HG03108 (cell line): ENCODE measurements at regions not wholly inside any gene's neighbourhood (a gene's known extent, or its start where the extent isn't known, plus 50 kb on each side); places are given as distances from the start of the nearest gene placed in this dataset.
A peak's percentile ranks its signal among the peaks of the same experiment; 100 is the strongest.
"Not testable (repeated sequence)": the region's sequence is repeated elsewhere in the genome, so short reads cannot be mapped to it uniquely, and the experiment has no call there.

ENCODE experiments used
- ATAC-seq: cut with Tn5 transposase; IDR thresholded peaks from one replicate; pipeline ENCODE4 v1.9.1; 2021; ENCODE audit warnings: moderate library complexity; ENCODE audit not compliant: unreplicated experiment

- no peak for ATAC-seq
Measured at GRCh38 chr7:65254061-65254460, 119.6 kb upstream of the ZNF92 start.

- ATAC-seq = peak; percentile 69
Measured at GRCh38 chr7:65251851-65252620, 121.6 kb upstream of the ZNF92 start.

GRCh38 chr7:65250697-65251395 is 122.8 kb upstream of the ZNF92 start:
- ATAC-seq = no peak

GRCh38 chr7:65250216-65250615 is 123.4 kb upstream of the ZNF92 start:
- ATAC-seq = no peak

- no peak for ATAC-seq
Measured at GRCh38 chr7:65247491-65247890, 126.2 kb upstream of the ZNF92 start.

- ATAC-seq = no peak
Measured at GRCh38 chr7:65239707-65240352, 133.8 kb upstream of the ZNF92 start.

GRCh38 chr7:65239324-65239706 is 134.3 kb upstream of the ZNF92 start:
- ATAC-seq = no peak

- ATAC-seq = no peak
Measured at GRCh38 chr7:65238785-65239184, 134.9 kb upstream of the ZNF92 start.

- ATAC-seq = no peak
Measured at GRCh38 chr7:65235586-65235985, 138.1 kb upstream of the ZNF92 start.

GRCh38 chr7:65233409-65234034 is 140.1 kb upstream of the ZNF92 start:
- no peak for ATAC-seq

GRCh38 chr7:65230231-65230630 is 143.4 kb upstream of the ZNF92 start:
- ATAC-seq = no peak

GRCh38 chr7:65225422-65226006 is 148.1 kb upstream of the ZNF92 start:
- ATAC-seq = no peak

- no peak for ATAC-seq
Measured at GRCh38 chr7:65222655-65223054, 151.0 kb upstream of the ZNF92 start.

- ATAC-seq = no peak
Measured at GRCh38 chr7:65221683-65222082, 152.0 kb upstream of the ZNF92 start.

GRCh38 chr7:65219623-65220022 is 154.0 kb upstream of the ZNF92 start:
- no peak for ATAC-seq

GRCh38 chr7:65216469-65216868 is 157.2 kb upstream of the ZNF92 start:
- ATAC-seq = no peak

- ATAC-seq = not testable (repeated sequence)
Measured at GRCh38 chr7:65213260-65213659, 160.4 kb upstream of the ZNF92 start.

- ATAC-seq = not testable (repeated sequence)
Measured at GRCh38 chr7:65199221-65199620, 174.4 kb upstream of the ZNF92 start.

- not testable (repeated sequence) for ATAC-seq
Measured at GRCh38 chr7:65193334-65194058, 180.2 kb upstream of the ZNF92 start.

- ATAC-seq = not testable (repeated sequence)
Measured at GRCh38 chr7:65177041-65177440, 170.6 kb upstream of the ERV3-1 start.
